ENCODE measurements at regions not wholly inside any gene's neighbourhood (a gene's known extent, or its start where the extent isn't known, plus 50 kb on each side); places are given as distances from the start of the nearest gene placed in this dataset.

- Histone ChIP-seq H3K27me3 (ENCODE audit: insufficient read depth in 3 of 3, low read length in 2 of 3) (no peaks in the 10 kb centered on the region), H3K36me3 (ENCODE audit: insufficient read depth in 1 of 2, low read depth in 1 of 2) (no peaks in the 10 kb centered on the region), H3K4me3 (no peak overlapping the region), H3K4me1 (no peaks in the 10 kb centered on the region), H3K9me3 (no peaks in the 10 kb centered on the region), H3K27ac (no peak overlapping the region)
- ATAC-seq, result no peak
- intact Hi-C loops (cut with DNase I), result no loop called here
- no peak for DNase-seq
- TF ChIP-seq CTCF (IDR thresholded peaks at IDR 0.05), result no peak
- 70 to 89% (median 83%) methylated on average over 1 of the region's 1 CpG for WGBS, 3 donors
These were observed 68.7 kb downstream of the MEPE start for GRCh38 chr4:87901422-87901992.

- H3K4me1 ChIP-seq, result no peaks in the 10 kb centered on the region
- no peak overlapping the region for H3K27ac ChIP-seq
- intact Hi-C loops (cut with DNase I), result no loop called here
- no peak for TF ChIP-seq CTCF (IDR thresholded peaks at IDR 0.05)
- no peak overlapping the region for H3K4me3 ChIP-seq
- WGBS, 3 donors, result 87 to 91% (median 88%) methylated on average over 6 of the region's 6 CpGs
- H3K36me3 ChIP-seq (ENCODE audit: insufficient read depth in 1 of 2, low read depth in 1 of 2), result no peaks in the 10 kb centered on the region
- no peak for ATAC-seq
- no peak for DNase-seq
- no peaks in the 10 kb centered on the region for H3K9me3 ChIP-seq
- H3K27me3 ChIP-seq (ENCODE audit: insufficient read depth in 3 of 3, low read length in 2 of 3), result no peaks in the 10 kb centered on the region
These were observed 70.8 kb upstream of the SPP1 start for GRCh38 chr4:87904639-87905160.

GRCh38 chr4:87908336-87908735 is 67.2 kb upstream of the SPP1 start:
- ATAC-seq (no peak), DNase-seq (no peak)
- H3K36me3 ChIP-seq (ENCODE audit: insufficient read depth in 1 of 2, low read depth in 1 of 2), result no peaks in the 10 kb centered on the region
- H3K4me3 ChIP-seq, result no peak overlapping the region
- 83 to 85% (median 85%) methylated on average over 1 of the region's 1 CpG for WGBS, 3 donors
- H3K9me3 ChIP-seq, result no peaks in the 10 kb centered on the region
- no peaks in the 10 kb centered on the region for H3K4me1 ChIP-seq
- H3K27me3 ChIP-seq (ENCODE audit: insufficient read depth in 3 of 3, low read length in 2 of 3), result no peaks in the 10 kb centered on the region
- no peak for TF ChIP-seq CTCF (IDR thresholded peaks at IDR 0.05)
- intact Hi-C loops (cut with DNase I), result no loop called here
- no peak overlapping the region for H3K27ac ChIP-seq

DNA sequence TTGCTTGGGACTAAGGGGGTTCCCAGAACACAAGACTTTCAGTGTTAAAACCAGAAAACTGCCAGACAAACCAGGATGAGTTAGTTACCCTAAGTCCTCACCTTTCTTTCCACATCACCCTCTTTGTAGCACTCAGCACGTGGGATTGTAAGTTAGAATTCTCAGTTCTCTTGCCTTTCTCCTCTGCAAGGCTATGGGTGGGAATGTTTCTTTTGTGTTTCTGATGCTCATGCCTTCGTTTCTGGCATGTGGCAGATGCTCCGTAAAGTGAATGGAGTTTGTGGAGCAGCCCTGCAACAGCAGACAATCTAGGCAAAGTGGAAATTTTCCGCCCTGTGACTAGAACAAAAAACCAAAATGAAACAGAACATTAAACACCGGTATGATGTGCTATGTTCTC is 64.7 kb upstream of the SPP1 start:
- Histone ChIP-seq H3K4me3 (no peak overlapping the region), H3K4me1 (no peaks in the 10 kb centered on the region), H3K9me3 (no peaks in the 10 kb centered on the region), H3K27me3 (ENCODE audit: insufficient read depth in 3 of 3, low read length in 2 of 3) (no peaks in the 10 kb centered on the region), H3K36me3 (ENCODE audit: insufficient read depth in 1 of 2, low read depth in 1 of 2) (no peaks in the 10 kb centered on the region), H3K27ac (no peak overlapping the region)
- intact Hi-C loops (cut with DNase I), result no loop called here
- TF ChIP-seq CTCF (IDR thresholded peaks at IDR 0.05), result no peak
- ATAC-seq, result no peak
- WGBS, 3 donors, result 53 to 61% (median 55%) methylated on average over 5 of the region's 5 CpGs
- DNase-seq, result no peak

DNA sequence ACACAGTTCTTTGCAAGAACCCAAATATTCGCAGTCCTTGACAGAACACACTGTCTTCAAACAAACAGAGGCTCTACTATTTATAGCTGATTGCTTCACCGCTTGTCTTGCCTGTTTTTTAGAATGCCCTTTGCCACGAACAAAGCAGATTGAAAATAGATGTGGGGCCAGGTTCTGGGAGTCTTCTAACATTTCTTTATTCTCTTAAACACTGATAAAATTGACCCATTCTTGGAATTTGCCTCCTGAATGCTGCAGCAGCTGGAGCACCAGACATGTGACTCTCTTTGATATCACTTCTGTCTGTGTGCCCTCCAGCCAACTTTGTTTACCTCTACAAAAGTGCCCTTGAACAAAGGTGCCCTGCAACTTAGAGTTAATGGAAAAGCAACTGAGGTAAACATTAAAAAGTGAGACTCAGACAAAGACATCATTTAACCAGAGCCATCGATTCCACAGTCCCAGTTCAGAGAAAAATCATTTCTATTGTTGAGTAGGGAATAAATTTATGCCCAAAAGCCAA is 64.2 kb upstream of the SPP1 start:
- intact Hi-C loops (cut with DNase I), result no loop called here

More for the DNA sequence above, 64.2 kb upstream of the SPP1 start:
- H3K4me1 ChIP-seq, result no peaks in the 10 kb centered on the region
- H3K4me3 ChIP-seq, result no peak overlapping the region
- no peaks in the 10 kb centered on the region for H3K9me3 ChIP-seq
- H3K36me3 ChIP-seq (ENCODE audit: insufficient read depth in 1 of 2, low read depth in 1 of 2), result no peaks in the 10 kb centered on the region
- no peaks in the 10 kb centered on the region for H3K27me3 ChIP-seq (ENCODE audit: insufficient read depth in 3 of 3, low read length in 2 of 3)
- ATAC-seq, result no peak
- no peak overlapping the region for H3K27ac ChIP-seq
- 41 to 54% (median 48%) methylated on average over 4 of the region's 4 CpGs for WGBS, 3 donors
- DNase-seq, result no peak
- TF ChIP-seq CTCF (IDR thresholded peaks at IDR 0.05), result no peak

Data from psoas muscle (tissue), 7 donors.